A549 (cell line): ENCODE measurements at regions not wholly inside any gene's neighbourhood (a gene's known extent, or its start where the extent isn't known, plus 50 kb on each side); places are given as distances from the start of the nearest gene placed in this dataset.
A peak's percentile ranks its signal among the peaks of the same experiment; 100 is the strongest.

Experiments used
- ATAC-seq, 2 experiments: fragments of 200-7000 bp in 1 of 2; fragments of >200 bp in 1 of 2; cut with Nextera tagmentation in 1 of 2; cut with Tn5 transposase in 1 of 2; 3 replicates each; pipeline versions ENCODE4 v1.8.0 to v1.9.1; 2018 to 2020; ENCODE audit warnings: mild to moderate bottlenecking in 1 of 2, moderate library complexity in 1 of 2
- CTCF ChIA-PET: fragments of 300-600 bp; sonication (Branson Sonifier 250); formaldehyde crosslinking; extraction: SDS; loops from one replicate; lab custom pipeline; 2021; ENCODE audit warnings: antibody characterized with exemption, inconsistent platforms; lab: Yijun Ruan, JAX
- POLR2A ChIA-PET: fragments of 350-600 bp; formaldehyde crosslinking; extraction: SDS; loops from one replicate; lab custom pipeline; 2021; ENCODE audit warnings: antibody characterized with exemption, inconsistent platforms; lab: Yijun Ruan, JAX
- DNase-seq, 2 experiments: peaks; one replicate each; pipeline versions ENCODE4 v3.0.0 to v3.0.0-alpha.2; 2011 to 2016; ENCODE audit warnings: low read depth in 1 of 2, low spot score in 1 of 2
- FAIRE-seq: peaks from 2 replicates; lab custom pipeline; 2011; peaks lifted over from hg19 to GRCh38; lab: Jason Lieb, UNC
- H3K27ac ChIP-seq, 2 experiments: fragments of >200 bp; sonication (Bioruptor Twin); formaldehyde crosslinking; 3 replicates each; pipeline ENCODE4 v1.5.1; 2016 to 2017
- H3K4me1 ChIP-seq: fragments of >200 bp; sonication (Bioruptor Twin); formaldehyde crosslinking; 3 replicates; pipeline ENCODE4 v1.6.1; 2016
- H3K4me2 ChIP-seq: fragments of >200 bp; sonication (Bioruptor Twin); formaldehyde crosslinking; 3 replicates; pipeline ENCODE4 v1.6.1; 2016
- H3K4me3 ChIP-seq: fragments of >200 bp; sonication (Bioruptor Twin); formaldehyde crosslinking; 3 replicates; pipeline ENCODE4 v1.5.1; 2016
- H3K9me3 ChIP-seq: fragments of >200 bp; sonication (Bioruptor Twin); formaldehyde crosslinking; 3 replicates; pipeline ENCODE4 v1.6.1; 2016
- BHLHE40 ChIP-seq: IDR thresholded peaks from 2 replicates; pipeline ENCODE4 v1.6.1; 2012; ENCODE audit warnings: low read depth, low read length, inconsistent platforms
- CBX8 ChIP-seq: fragments of 200-600 bp; sonication (generic); IDR thresholded peaks from 2 replicates; pipeline ENCODE4 v1.6.1; 2016
- CHD4 ChIP-seq: fragments of 200-600 bp; sonication (generic); IDR thresholded peaks from 2 replicates; pipeline ENCODE4 v1.6.1; 2016; ENCODE audit warnings: antibody characterized with exemption, mild to moderate bottlenecking, borderline replicate concordance
- ESRRA ChIP-seq: fragments of 150-350 bp; IDR thresholded peaks from 2 replicates; pipeline ENCODE4 v1.6.1; 2014; ENCODE audit warnings: mild to moderate bottlenecking, low read length, borderline replicate concordance
- FOSL2 ChIP-seq, 2 experiments: fragments of 450-650 bp in 1 of 2; fragments of >200 bp in 1 of 2; sonication (Bioruptor Twin) in 1 of 2; formaldehyde crosslinking; IDR thresholded peaks; 2 replicates each; pipeline versions ENCODE4 v1.5.0 to v1.6.1; 2016 to 2020; ENCODE audit warnings: mild to moderate bottlenecking in 1 of 2, moderate library complexity in 1 of 2
- HDAC2 ChIP-seq: fragments of 200-600 bp; sonication (generic); IDR thresholded peaks from 2 replicates; pipeline ENCODE4 v1.6.1; 2016
- HEYL ChIP-seq: fragments of 250-450 bp; sonication (Bioruptor Pico); IDR thresholded peaks from 2 replicates; pipeline ENCODE4 v1.8.0; 2021; ENCODE audit warnings: mild to moderate bottlenecking, moderate library complexity
- HOXA7 ChIP-seq: fragments of 250-450 bp; sonication (Bioruptor Pico); IDR thresholded peaks from 2 replicates; pipeline ENCODE4 v1.5.0; 2020; ENCODE audit warnings: mild to moderate bottlenecking, moderate library complexity
- HOXB13 ChIP-seq: fragments of 250-450 bp; sonication (Bioruptor Pico); IDR thresholded peaks from 2 replicates; pipeline ENCODE4 v1.5.0; 2020; ENCODE audit warnings: low read depth, mild to moderate bottlenecking, moderate library complexity
- HOXB5 ChIP-seq: fragments of 250-450 bp; sonication (Bioruptor Pico); IDR thresholded peaks from 2 replicates; pipeline ENCODE4 v1.5.0; 2020; ENCODE audit warnings: mild to moderate bottlenecking, moderate library complexity
- JUNB ChIP-seq: fragments of >200 bp; sonication (Bioruptor Twin); formaldehyde crosslinking; IDR thresholded peaks from 2 replicates; pipeline ENCODE4 v1.6.1; 2016
- KDM1A ChIP-seq: fragments of 200-600 bp; sonication (generic); IDR thresholded peaks from 2 replicates; pipeline ENCODE4 v1.6.1; 2016; ENCODE audit warnings: low read depth, mild to moderate bottlenecking
- MAFK ChIP-seq: fragments of 450-650 bp; IDR thresholded peaks from 2 replicates; pipeline ENCODE4 v1.6.1; 2014; ENCODE audit not compliant: partially characterized antibody
- PHF8 ChIP-seq: fragments of 200-600 bp; sonication (generic); IDR thresholded peaks from 2 replicates; pipeline ENCODE4 v1.6.1; 2016; ENCODE audit warnings: low read depth, mild to moderate bottlenecking, antibody characterized with exemption, moderate library complexity, borderline replicate concordance
- POLR2A ChIP-seq: IDR thresholded peaks from 2 replicates; pipeline ENCODE4 v1.6.1; 2012; ENCODE audit warnings: mild to moderate bottlenecking, low read length
- POLR2AphosphoS2 ChIP-seq: conservative IDR thresholded peaks from 2 replicates; pipeline ENCODE4 v1.6.1; 2012; ENCODE audit warnings: low read length, improper control_type of control experiment, inconsistent platforms
- TFCP2L1 ChIP-seq: fragments of 250-450 bp; sonication (Bioruptor Pico); IDR thresholded peaks from 2 replicates; pipeline ENCODE4 v1.5.0; 2021; ENCODE audit warnings: mild to moderate bottlenecking
- ZNF302 ChIP-seq: fragments of 250-450 bp; sonication (Bioruptor Pico); IDR thresholded peaks from 2 replicates; pipeline ENCODE4 v1.9.0; 2021; ENCODE audit warnings: inconsistent platforms, mild to moderate bottlenecking, moderate library complexity
- WGBS: methylation state at CpG from one replicate; pipeline ENCODE4 v1.1.6; 2017; ENCODE audit errors: missing lambda C conversion rate; 5-methylcytosine and 5-hydroxymethylcytosine counted together
- TF ChIP-seq, protein P1 (sequence below): IDR thresholded peaks from 2 replicates; pipeline ENCODE4 v1.6.1; 2012
- TF ChIP-seq, protein P2 (sequence below): fragments of 250-450 bp; sonication (Bioruptor Pico); IDR thresholded peaks from 2 replicates; pipeline ENCODE4 v1.5.0; 2021; ENCODE audit warnings: mild to moderate bottlenecking, moderate library complexity, borderline replicate concordance
- TF ChIP-seq, protein P3 (sequence below): fragments of >200 bp; sonication (Bioruptor Twin); formaldehyde crosslinking; IDR thresholded peaks from 3 replicates; pipeline ENCODE4 v1.5.1; 2016
- TF ChIP-seq, protein P4 (sequence below): fragments of >200 bp; sonication (Bioruptor Twin); formaldehyde crosslinking; IDR thresholded peaks from 2 replicates; pipeline ENCODE4 v1.6.1; 2016
- TF ChIP-seq, protein P5 (sequence below): fragments of >200 bp; sonication (Bioruptor Twin); formaldehyde crosslinking; IDR thresholded peaks from 3 replicates; pipeline ENCODE4 v1.6.1; 2016
- TF ChIP-seq, protein P6 (sequence below): IDR thresholded peaks from 2 replicates; pipeline ENCODE4 v1.6.1; 2012
- TF ChIP-seq, protein P7 (sequence below): fragments of 450-650 bp; IDR thresholded peaks from 2 replicates; pipeline ENCODE4 v1.6.1; 2014; ENCODE audit warnings: antibody characterized with exemption

DNA sequence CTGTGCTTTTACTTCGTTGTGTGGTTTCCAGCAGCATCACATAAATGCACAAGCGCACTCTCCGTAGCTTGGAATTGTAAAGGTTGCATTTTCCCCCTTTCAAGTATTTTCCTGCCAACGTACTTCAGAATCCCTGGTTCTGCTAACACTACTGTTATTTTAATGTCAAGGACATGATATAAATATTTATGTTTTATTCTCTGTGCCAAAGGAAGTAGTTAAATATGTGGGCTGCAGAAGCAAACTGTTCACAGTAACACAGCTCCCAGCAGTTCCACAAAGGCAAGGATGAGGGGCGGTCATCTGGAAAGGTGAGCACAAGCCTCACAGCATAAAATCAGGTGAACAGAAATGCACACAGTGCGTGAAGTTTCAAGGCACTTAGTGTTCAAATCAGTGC lies 85.3 kb upstream of the PDE10A start:
- no peak for ATAC-seq
- ChIA-PET CTCF (no interaction called here), POLR2A (no interaction called here)
- Histone ChIP-seq H3K27ac (no peak overlapping the region), H3K4me3 (no peak overlapping the region), H3K9me3 (no peaks in the 10 kb centered on the region), H3K4me2 (no peak overlapping the region), H3K4me1 (no peaks in the 10 kb centered on the region)
- FAIRE-seq, result no peak
- 88% methylated on average over 6 of the region's 6 CpGs for WGBS
- DNase-seq, result no peak
- TF ChIP-seq, protein P1, sequence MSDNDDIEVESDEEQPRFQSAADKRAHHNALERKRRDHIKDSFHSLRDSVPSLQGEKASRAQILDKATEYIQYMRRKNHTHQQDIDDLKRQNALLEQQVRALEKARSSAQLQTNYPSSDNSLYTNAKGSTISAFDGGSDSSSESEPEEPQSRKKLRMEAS, result no peak
- TF ChIP-seq FOSL2 (IDR thresholded peaks at IDR 0.05), result no peak
- TF ChIP-seq FOSL2 (CRISPR knock-in tag; IDR thresholded peaks at IDR 0.05), result no peak
- no peak for TF ChIP-seq HDAC2
- TF ChIP-seq BHLHE40, result no peak
- TF ChIP-seq, protein P2, sequence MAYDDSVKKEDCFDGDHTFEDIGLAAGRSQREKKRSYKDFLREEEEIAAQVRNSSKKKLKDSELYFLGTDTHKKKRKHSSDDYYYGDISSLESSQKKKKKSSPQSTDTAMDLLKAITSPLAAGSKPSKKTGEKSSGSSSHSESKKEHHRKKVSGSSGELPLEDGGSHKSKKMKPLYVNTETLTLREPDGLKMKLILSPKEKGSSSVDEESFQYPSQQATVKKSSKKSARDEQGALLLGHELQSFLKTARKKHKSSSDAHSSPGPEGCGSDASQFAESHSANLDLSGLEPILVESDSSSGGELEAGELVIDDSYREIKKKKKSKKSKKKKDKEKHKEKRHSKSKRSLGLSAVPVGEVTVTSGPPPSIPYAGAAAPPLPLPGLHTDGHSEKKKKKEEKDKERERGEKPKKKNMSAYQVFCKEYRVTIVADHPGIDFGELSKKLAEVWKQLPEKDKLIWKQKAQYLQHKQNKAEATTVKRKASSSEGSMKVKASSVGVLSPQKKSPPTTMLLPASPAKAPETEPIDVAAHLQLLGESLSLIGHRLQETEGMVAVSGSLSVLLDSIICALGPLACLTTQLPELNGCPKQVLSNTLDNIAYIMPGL (CRISPR knock-in tag), result no peak
- TF ChIP-seq HEYL, result no peak
- no peak for TF ChIP-seq JUNB
- TF ChIP-seq HOXA7, result no peak
- TF ChIP-seq KDM1A, result no peak
- no peak for TF ChIP-seq CBX8
- TF ChIP-seq, protein P3, sequence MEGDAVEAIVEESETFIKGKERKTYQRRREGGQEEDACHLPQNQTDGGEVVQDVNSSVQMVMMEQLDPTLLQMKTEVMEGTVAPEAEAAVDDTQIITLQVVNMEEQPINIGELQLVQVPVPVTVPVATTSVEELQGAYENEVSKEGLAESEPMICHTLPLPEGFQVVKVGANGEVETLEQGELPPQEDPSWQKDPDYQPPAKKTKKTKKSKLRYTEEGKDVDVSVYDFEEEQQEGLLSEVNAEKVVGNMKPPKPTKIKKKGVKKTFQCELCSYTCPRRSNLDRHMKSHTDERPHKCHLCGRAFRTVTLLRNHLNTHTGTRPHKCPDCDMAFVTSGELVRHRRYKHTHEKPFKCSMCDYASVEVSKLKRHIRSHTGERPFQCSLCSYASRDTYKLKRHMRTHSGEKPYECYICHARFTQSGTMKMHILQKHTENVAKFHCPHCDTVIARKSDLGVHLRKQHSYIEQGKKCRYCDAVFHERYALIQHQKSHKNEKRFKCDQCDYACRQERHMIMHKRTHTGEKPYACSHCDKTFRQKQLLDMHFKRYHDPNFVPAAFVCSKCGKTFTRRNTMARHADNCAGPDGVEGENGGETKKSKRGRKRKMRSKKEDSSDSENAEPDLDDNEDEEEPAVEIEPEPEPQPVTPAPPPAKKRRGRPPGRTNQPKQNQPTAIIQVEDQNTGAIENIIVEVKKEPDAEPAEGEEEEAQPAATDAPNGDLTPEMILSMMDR, result no peak
- TF ChIP-seq, protein P4, sequence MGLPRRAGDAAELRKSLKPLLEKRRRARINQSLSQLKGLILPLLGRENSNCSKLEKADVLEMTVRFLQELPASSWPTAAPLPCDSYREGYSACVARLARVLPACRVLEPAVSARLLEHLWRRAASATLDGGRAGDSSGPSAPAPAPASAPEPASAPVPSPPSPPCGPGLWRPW, result no peak
- TF ChIP-seq, protein P5, sequence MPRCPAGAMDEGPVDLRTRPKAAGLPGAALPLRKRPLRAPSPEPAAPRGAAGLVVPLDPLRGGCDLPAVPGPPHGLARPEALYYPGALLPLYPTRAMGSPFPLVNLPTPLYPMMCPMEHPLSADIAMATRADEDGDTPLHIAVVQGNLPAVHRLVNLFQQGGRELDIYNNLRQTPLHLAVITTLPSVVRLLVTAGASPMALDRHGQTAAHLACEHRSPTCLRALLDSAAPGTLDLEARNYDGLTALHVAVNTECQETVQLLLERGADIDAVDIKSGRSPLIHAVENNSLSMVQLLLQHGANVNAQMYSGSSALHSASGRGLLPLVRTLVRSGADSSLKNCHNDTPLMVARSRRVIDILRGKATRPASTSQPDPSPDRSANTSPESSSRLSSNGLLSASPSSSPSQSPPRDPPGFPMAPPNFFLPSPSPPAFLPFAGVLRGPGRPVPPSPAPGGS, result no peak
- TF ChIP-seq PHF8, result no peak
- no peak for TF ChIP-seq POLR2A
- no peak for TF ChIP-seq TFCP2L1 (CRISPR knock-in tag)
- no peak for TF ChIP-seq HOXB5
- no peak for TF ChIP-seq POLR2AphosphoS2

DNA sequence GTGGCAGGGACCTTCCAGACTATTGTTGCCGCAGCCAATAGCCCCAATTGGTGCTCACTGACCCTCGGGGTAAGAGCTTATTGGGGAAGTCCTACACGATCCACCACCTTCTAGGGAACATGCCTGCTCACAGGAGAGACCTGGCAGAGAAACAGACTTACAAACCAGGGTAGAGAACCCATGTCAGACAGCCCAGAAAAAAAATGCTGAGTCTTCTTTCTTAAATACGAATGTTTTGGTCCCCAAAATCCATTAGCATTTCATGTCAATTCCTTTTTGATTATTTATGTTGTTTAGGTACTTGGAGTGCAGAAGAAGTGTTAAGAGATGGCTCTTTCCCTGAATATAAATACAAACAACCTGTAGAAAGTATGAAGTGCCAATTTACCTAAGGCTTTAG lies 84.9 kb upstream of the PDE10A start:
- no peak overlapping the region for H3K4me2 ChIP-seq
- no peak overlapping the region for H3K4me3 ChIP-seq
- CTCF ChIA-PET, result no interaction called here
- WGBS, result 63% methylated on average over 4 of the region's 4 CpGs
- FAIRE-seq, result no peak
- no peak overlapping the region for H3K27ac ChIP-seq
- TF ChIP-seq, protein P4, result no peak
- TF ChIP-seq ZNF302 (CRISPR knock-in tag) (no peak), MAFK (peak; percentile 16)
- ATAC-seq, result no peak
- POLR2A ChIA-PET, result no interaction called here
- DNase-seq, result no peak
- H3K4me1 ChIP-seq, result no peaks in the 10 kb centered on the region
- no peaks in the 10 kb centered on the region for H3K9me3 ChIP-seq

DNA sequence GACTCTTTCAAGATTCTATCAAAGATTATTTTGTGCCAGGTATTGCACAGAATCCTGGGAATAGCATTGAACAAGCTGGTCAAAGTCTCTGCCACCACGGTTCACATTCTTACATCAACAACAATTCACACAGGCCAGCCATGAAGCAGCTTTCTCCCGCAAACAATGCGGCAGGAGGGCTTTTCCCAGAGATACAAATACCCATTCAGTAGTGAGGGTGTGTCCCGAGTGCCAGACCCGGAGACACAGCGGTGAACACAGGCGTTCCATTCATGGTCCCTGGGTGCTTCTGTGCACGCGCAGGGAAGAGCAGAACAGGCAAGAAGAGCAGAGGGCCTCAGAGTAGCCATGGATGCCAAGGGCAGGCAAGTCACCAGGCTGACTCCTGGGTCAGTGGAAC lies 83.3 kb upstream of the PDE10A start:
- H3K4me2 ChIP-seq, result no peak overlapping the region
- ChIA-PET CTCF (interaction anchor here (2.1 kb wide), 1 partner anchor 17 kb away, joined by 6 read pairs; no protein-coding TSS in a partner anchor), POLR2A (no interaction called here)
- no peaks in the 10 kb centered on the region for H3K9me3 ChIP-seq
- 87% methylated on average over 6 of the region's 9 CpGs for WGBS
- no peak for DNase-seq
- H3K4me1 ChIP-seq, result no peaks in the 10 kb centered on the region
- no peak for ATAC-seq
- no peak overlapping the region for H3K4me3 ChIP-seq
- H3K27ac ChIP-seq, result no peak overlapping the region
- no peak for FAIRE-seq
- TF ChIP-seq, protein P6, sequence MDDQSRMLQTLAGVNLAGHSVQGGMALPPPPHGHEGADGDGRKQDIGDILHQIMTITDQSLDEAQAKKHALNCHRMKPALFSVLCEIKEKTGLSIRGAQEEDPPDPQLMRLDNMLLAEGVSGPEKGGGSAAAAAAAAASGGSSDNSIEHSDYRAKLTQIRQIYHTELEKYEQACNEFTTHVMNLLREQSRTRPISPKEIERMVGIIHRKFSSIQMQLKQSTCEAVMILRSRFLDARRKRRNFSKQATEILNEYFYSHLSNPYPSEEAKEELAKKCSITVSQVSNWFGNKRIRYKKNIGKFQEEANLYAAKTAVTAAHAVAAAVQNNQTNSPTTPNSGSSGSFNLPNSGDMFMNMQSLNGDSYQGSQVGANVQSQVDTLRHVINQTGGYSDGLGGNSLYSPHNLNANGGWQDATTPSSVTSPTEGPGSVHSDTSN, result no peak
- no peak for TF ChIP-seq FOSL2 (IDR thresholded peaks at IDR 0.05)
- TF ChIP-seq FOSL2 (CRISPR knock-in tag; IDR thresholded peaks at IDR 0.05), result no peak
- TF ChIP-seq ESRRA, result no peak
- no peak for TF ChIP-seq ZNF302 (CRISPR knock-in tag)
- no peak for TF ChIP-seq POLR2AphosphoS2
- no peak for TF ChIP-seq BHLHE40
- no peak for TF ChIP-seq PHF8
- no peak for TF ChIP-seq HOXB13 (CRISPR knock-in tag)
- TF ChIP-seq, protein P7, sequence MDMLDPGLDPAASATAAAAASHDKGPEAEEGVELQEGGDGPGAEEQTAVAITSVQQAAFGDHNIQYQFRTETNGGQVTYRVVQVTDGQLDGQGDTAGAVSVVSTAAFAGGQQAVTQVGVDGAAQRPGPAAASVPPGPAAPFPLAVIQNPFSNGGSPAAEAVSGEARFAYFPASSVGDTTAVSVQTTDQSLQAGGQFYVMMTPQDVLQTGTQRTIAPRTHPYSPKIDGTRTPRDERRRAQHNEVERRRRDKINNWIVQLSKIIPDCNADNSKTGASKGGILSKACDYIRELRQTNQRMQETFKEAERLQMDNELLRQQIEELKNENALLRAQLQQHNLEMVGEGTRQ, result no peak
- TF ChIP-seq CHD4, result no peak
- TF ChIP-seq, protein P2 (CRISPR knock-in tag), result no peak
